Neural progenitor cell (in vitro differentiated cells): ENCODE measurements at regions not wholly inside any gene's neighbourhood (a gene's known extent, or its start where the extent isn't known, plus 50 kb on each side); places are given as distances from the start of the nearest gene placed in this dataset.

Experiments used
- CTCF ChIP-seq: fragments of 200-600 bp; sonication (generic); IDR thresholded peaks from 2 replicates; pipeline ENCODE4 v1.5.1; 2017; ENCODE audit warnings: antibody characterized with exemption, mild to moderate bottlenecking
- EZH2 ChIP-seq: fragments of 200-600 bp; sonication (generic); IDR thresholded peaks from 2 replicates; pipeline ENCODE4 v1.6.1; 2017; ENCODE audit warnings: antibody characterized with exemption, mild to moderate bottlenecking, moderate library complexity

- TF ChIP-seq CTCF (no peak), EZH2 (no peak)
Measured at GRCh38 chr11:44407211-44407996, 97.5 kb upstream of the ALX4 start.
